NCI-H1092 (cell line): ENCODE measurements at regions not wholly inside any gene's neighbourhood (a gene's known extent, or its start where the extent isn't known, plus 50 kb on each side); places are given as distances from the start of the nearest gene placed in this dataset.

Experiments used
- DNase-seq: peaks from one replicate; lab custom pipeline; 2025; lab: John Stamatoyannopoulos, UW

- no peak for DNase-seq
Measured at GRCh38 chr17:79169861-79170260, 95.2 kb downstream of the ENGASE start.

DNA sequence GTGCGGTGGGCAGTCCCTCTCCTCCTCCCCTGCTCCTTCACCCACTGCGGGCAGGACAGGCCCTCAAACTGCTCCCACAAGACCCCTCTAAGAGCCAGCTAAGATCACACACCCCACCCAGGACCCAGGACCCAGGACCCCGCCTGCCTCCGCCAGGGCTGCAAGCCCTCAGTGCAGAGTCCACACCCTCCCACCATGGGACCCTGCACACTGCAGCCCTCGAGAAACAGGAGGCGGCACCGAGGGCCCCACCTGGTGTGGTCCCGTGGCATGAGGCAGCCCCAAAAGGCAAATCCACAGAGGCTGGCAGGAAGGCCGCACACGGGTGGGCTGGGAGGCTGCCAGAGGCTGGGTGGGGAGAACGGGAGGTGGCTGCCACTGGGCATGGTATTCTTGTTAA is 94.7 kb downstream of the ENGASE start:
- no peak for DNase-seq

DNA sequence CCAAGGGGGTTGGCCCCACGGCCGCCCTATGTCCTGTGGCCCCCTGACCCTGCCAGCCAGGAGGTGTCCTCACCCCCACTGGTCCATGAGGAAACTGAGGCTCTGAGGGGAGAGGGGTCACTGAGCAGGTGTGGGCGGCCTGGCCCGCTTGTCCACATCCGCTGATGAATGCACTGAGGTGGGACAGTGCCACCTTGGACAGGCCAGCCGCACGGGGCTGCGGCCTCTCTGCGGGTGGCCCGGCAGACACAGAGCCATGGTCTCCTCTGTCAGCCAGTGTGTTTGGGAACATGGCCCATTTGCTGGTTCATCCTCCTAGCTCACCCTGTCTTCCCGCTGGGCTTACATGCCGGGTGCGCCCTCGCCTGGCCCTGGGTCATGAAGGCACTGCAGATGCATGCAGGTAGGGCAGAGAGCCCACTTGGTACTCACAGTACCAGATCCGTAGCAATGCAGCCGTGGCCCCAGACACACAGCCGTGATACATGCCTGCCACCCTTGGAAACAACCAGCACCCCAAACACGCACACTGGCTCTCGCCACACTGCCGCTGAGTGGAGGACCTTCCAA is 93.9 kb downstream of the ENGASE start:
- DNase-seq: no peak

DNA sequence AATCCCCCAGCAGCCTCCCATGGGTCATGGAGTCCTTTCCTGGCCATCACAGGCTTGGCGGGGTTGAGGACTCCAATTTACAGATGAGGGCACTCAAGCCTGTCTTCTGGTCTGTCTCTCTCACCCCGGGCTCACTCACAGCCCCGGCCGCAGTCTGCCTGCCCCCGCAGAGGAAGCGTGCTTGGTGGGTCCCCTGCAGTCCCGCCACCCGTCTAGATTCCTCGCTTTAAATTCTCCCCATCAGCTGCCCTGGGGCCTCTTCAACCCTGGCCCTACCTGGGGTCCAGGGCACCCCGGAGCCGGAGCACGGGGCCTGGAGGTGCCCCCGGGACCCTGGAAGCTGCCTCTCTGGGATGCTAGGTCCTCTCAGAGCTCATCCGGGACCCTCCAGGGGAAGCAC is 92.9 kb downstream of the ENGASE start:
- no peak for DNase-seq

DNA sequence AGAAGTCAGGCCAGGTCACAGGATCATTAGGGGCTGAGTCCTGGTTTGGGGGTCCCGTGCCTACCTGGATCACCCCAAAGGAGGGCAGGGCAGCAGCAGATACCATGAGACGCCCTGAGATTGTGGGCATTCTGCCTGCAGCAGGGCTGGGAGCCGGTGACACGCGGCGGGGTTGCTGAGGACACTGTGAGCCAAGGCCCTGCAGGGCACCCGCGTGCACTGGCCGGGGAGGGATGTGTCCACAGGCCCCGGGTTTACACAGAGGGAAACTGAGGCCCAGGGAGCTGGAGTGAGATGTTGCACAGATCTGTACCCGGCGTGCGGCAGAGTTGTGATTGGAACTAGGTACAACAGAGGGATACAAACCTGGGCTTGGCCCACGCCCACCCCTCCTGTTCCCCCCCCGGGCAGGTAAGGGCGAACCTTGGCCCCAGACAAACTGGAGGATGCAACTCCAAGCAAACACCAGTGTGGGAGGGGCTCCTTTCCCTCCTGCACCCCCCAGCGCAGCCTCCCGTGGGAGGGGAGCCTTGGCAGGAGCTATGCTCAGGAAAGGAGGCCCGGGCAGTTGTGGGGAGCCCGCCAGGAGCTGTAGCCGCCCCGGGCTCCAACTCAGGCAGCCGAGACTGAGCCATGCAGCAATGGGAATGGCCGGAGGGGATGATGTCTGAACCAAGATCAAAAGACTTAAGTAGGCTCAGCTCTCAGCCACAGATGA is 91.3 kb downstream of the ENGASE start:
- DNase-seq: no peak

GRCh38 chr17:79164913-79165695 is 90.5 kb downstream of the ENGASE start:
- DNase-seq: no peak

GRCh38 chr17:79164408-79164807 is 89.8 kb downstream of the ENGASE start:
- DNase-seq: no peak

- DNase-seq: no peak
Measured at GRCh38 chr17:79163071-79163470, 88.4 kb downstream of the ENGASE start.

DNA sequence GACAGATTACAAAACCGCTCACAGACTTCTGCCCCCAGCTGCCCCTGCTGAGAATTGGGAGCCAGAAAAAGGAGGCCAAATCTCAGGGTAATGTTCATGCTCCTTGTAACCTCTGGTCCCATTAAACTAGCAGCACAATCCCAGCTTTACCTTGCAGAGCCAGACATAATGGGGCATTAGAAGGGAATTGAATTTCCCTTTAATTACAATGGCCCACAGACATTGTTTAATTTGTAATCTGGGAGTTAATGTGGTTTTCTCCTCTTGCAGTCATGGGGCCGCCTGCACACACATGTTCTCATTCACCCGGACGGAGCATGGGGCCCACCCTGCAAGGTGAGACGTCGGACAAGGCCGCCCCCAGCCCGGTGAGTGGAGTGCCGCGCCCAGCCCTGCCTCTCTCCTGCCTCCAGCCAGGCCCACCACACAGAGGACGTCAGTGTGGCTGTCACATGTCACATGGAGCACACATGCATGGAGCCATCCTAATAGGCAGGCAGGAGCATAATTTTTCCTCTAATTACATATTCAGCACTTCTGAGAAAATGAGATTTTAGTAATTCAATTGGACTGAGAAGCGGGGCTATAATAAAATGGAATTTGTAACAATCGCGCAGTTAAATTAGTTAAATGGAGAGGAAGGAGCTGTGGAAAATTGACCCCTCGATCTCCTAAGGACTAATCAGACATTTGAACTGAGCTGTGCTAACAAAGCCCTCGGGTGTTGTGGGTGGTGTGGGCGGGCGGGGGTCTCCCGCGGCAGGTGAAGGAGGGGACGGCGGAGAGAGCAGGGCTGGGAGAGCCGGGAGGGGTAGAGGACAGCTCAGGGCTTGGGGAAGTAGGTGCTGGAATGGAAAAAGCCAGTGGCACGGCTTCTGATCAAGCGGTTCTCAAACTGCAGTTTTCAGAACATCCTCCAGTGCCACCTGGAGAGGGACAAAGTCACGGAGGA is 87.7 kb downstream of the ENGASE start:
- DNase-seq: no peak

GRCh38 chr17:79160980-79161636 is 86.5 kb downstream of the ENGASE start:
- no peak for DNase-seq

DNA sequence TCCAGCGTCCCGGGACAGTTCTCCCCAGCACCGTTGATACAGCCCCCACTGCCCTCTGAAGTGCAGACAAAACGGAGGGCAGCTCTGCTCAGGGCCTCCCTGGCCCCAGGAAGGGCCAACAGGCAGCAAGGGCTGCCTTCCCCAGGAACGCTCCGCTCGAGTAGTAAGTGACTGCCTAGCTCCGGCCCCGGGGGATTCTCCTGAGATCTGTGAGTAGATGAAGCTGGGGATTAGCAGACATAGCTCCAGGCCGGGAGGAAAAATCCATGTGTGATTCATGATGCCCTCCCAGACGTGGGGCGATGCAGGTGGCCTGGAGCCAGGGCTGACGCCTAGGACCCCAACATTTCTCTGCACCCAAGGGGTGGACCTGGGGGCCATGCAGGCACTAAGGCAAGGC is 85.3 kb downstream of the ENGASE start:
- no peak for DNase-seq

- no peak for DNase-seq
Measured at GRCh38 chr17:79159471-79159870, 84.8 kb downstream of the ENGASE start.

GRCh38 chr17:79156463-79157095 is 82.0 kb downstream of the ENGASE start:
- no peak for DNase-seq

DNA sequence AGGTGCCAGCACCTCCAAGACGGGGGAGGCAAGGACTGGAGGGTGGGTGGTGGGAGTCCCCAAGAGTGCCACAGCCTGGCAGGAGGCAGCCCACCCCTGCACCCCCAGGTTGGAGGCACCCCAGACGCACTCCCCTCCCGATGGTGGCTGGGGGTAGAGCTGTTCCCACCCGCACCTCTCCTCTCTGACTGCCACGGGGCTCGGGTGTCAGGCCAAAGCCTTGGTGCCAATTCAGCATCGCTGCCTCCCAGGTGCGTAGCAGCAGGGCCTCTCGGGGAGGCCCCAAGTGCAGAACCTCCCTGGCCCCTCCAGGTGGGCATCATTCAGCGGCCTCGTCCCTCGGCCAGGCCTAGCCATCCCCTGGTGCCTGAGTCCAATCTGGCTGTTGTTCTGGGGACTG is 81.1 kb downstream of the ENGASE start:
- no peak for DNase-seq

GRCh38 chr17:79154951-79155585 is 80.4 kb downstream of the ENGASE start:
- no peak for DNase-seq

DNA sequence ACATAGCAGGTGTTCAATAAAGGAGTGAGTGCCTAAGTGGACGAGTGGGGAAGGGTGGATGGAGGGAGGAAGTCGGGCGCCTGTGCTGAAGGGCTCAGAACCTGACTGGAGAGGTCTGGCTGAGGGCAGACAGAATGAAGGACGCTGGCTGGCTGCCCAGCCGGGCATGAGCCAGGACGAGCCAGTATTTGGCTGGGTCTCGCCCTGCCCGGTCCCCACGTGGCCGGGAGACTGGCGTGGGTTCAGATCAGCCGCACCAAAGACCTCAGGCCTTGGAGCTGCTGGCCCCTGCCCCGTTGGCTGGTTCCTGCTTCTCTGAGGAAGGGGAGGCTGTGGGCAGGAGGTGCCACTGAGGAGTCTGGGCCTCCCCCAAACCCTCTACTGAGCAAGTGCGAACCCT is 79.8 kb downstream of the ENGASE start:
- no peak for DNase-seq

DNA sequence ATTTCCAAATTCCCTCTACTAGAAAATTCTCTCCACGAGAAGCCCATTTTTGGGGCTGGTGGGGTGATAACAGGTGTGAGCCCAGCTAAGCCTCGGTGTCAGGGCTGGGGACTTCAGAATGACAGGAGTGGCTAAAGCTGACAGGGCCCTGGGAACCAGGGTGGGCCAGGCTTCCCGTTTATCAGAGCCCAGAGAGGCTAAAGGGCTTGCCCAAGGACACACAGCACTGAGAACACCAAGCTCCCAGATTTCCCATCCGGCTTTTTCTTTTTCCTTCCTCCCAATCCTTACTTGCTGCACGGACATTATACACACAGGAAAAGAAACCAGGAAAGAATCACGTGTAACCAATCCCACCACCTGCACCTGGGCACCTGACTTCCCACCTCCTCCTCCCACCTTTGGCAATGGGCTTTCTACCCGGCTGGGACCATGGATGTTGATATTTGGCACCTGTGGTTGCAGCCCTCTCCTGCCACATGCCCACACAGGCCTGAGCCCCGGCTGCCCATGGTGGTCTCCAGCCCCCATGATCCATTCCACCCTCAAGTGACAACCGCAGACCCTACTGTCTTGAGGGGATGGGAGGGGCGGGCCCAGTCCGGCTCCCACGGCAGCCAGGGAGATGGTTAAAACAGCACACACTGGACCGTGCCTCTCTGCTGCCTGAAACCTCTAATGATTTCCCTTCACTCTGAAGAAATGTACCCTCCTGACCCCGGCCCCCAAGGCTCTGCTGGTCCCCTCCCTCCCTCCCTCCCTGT is 78.9 kb downstream of the ENGASE start:
- DNase-seq: no peak

DNA sequence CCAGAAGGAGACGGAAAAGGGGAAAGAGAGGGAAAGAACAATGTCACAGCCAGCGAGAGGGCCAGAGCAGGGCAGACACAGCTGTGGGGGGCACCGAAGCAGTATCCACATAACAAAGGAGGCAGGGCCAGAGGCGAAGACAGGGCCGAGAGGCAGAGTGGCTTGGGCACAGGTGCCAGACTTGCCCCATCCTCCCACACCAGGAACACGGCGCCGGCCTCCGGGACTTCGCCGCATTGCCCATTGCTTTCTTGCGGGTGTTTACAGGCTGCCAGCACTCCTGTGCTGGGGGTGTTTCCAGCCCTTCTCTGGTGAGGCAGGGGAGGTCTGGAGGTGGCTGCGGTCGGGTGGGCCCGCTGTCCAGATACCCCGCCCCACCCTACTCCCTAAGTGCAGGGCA is 78.0 kb downstream of the ENGASE start:
- DNase-seq: no peak

GRCh38 chr17:79152110-79152509 is 77.5 kb downstream of the ENGASE start:
- DNase-seq: no peak

DNA sequence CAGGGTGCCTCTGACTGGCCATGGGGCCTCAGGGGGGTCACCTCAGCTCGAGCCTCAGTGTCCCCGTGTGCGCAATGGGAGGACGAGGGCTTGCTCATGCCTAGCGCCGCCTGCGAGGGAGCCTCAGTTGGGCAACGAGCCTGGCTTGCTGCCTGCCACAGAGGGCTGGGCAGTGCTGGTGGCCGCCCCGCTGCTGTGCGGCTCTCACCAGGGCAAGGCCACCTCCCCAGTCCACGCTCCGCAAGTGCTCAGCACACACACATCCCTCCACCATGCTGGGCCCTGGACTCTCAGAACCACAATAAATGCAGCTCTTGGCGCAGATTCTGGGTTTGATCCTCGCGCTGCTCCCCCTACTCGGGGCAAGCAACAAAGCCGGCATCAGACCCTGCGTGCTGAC is 76.2 kb downstream of the ENGASE start:
- DNase-seq: no peak
